ENCODE measurements at regions not wholly inside any gene's neighbourhood (a gene's known extent, or its start where the extent isn't known, plus 50 kb on each side); places are given as distances from the start of the nearest gene placed in this dataset.

DNA sequence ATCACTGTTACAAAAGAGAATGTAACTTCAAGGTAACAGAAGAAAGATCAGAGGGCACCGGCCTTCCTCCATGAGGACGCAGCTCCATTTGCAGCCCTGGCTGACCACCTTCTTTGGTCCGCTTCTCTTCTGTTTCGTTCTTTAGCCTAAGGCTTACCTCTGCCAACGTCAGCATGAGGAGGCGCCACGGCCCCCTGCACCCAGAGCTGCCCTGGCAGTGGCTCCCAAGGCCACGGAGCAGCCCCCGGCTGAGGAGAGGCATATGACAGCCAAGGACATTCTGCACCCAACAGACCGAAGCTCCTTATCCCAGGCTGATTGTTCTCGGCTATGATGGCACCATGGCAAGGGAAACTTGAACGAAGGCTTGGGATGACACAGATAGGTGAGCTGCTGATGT, 250.3 kb downstream of the TOMM20 start:
- no peak for FAIRE-seq
- no peak overlapping the region for H2AFZ ChIP-seq (ENCODE audit: control insufficient read depth, low read length)

DNA sequence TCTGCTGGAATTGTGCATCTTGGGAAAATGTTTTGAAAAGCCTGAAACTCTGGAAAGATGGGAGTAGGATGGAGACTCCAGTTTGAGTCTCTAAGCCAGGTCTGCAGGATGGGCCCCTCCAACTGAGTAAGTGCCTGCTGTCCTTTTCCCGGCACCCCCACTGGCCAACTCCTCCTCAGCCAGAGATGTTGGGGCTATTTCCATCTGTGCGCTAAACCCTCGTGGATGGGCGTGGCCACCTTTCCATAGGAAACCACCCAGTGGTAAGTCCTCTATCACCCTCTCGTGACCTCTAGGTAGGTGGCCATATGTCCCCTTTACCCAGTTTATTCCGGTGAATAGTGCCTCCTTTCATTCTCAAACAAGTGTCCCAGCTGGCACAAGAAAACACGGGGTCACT, 250.9 kb downstream of the TOMM20 start:
- H3K4me2 ChIP-seq (ENCODE audit: control insufficient read depth, extremely low read depth, insufficient read depth, low read depth, low read length): no peak overlapping the region
- no peak overlapping the region for H3K9ac ChIP-seq (ENCODE audit: control insufficient read depth, extremely low read depth, insufficient read depth, low read length)
- no peaks in the 10 kb centered on the region for H3K27me3 ChIP-seq (ENCODE audit: control insufficient read depth, extremely low read depth, insufficient read depth, low read length)
- dilution Hi-C loops (cut with MboI; ENCODE audit: extremely low pct_ligation_motif_present, low sequenced_read_pairs): loop anchor here (10.0 kb wide), 1 partner anchor 197 kb away; no protein-coding TSS in a partner anchor
- H3K27ac ChIP-seq (ENCODE audit: control insufficient read depth, insufficient read depth, low read length): no peak overlapping the region
- no peak overlapping the region for H2AFZ ChIP-seq (ENCODE audit: control insufficient read depth, low read length)
- FAIRE-seq (no peak), DNase-seq (ENCODE audit: low read depth, low spot score) (no peak)
- H3K79me2 ChIP-seq (ENCODE audit: control insufficient read depth, insufficient read depth, low read length): no peaks in the 10 kb centered on the region
- TF ChIP-seq EZH2 (IDR thresholded peaks at IDR 0.05; ENCODE audit: low read length): no peak
- TF ChIP-seq, protein P1, sequence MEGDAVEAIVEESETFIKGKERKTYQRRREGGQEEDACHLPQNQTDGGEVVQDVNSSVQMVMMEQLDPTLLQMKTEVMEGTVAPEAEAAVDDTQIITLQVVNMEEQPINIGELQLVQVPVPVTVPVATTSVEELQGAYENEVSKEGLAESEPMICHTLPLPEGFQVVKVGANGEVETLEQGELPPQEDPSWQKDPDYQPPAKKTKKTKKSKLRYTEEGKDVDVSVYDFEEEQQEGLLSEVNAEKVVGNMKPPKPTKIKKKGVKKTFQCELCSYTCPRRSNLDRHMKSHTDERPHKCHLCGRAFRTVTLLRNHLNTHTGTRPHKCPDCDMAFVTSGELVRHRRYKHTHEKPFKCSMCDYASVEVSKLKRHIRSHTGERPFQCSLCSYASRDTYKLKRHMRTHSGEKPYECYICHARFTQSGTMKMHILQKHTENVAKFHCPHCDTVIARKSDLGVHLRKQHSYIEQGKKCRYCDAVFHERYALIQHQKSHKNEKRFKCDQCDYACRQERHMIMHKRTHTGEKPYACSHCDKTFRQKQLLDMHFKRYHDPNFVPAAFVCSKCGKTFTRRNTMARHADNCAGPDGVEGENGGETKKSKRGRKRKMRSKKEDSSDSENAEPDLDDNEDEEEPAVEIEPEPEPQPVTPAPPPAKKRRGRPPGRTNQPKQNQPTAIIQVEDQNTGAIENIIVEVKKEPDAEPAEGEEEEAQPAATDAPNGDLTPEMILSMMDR (optimal IDR thresholded peaks at IDR 0.05 in 1 of 3, IDR thresholded peaks at IDR 0.05 in 1 of 3, conservative IDR thresholded peaks at IDR 0.05 in 1 of 3; ENCODE audit: extremely low read depth in 1 of 3, insufficient read depth in 2 of 3, low read length in 3 of 3): no peak
- H3K4me1 ChIP-seq (ENCODE audit: control insufficient read depth, extremely low read depth, insufficient read depth, low read length): peaks cover 9% of the 10 kb centered on the region
- H4K20me1 ChIP-seq (ENCODE audit: control insufficient read depth, extremely low read depth, insufficient read depth, low read length): no peaks in the 10 kb centered on the region
- no peaks in the 10 kb centered on the region for H3K36me3 ChIP-seq (ENCODE audit: control insufficient read depth in 2 of 2, extremely low read depth in 1 of 2, insufficient read depth in 2 of 2, low read length in 2 of 2)
- H3K9me3 ChIP-seq (ENCODE audit: control insufficient read depth, low read depth, low read length): no peaks in the 10 kb centered on the region
- H3K9me1 ChIP-seq (ENCODE audit: control insufficient read depth, extremely low read depth, insufficient read depth, low read length): no peaks in the 10 kb centered on the region
- no peak overlapping the region for H3K4me3 ChIP-seq (ENCODE audit: control insufficient read depth in 2 of 3, extremely low read depth in 1 of 3, insufficient read depth in 2 of 3, low read depth in 1 of 3, low read length in 3 of 3)

More for the DNA sequence above, 250.3 kb downstream of the TOMM20 start:
- dilution Hi-C loops (cut with MboI; ENCODE audit: extremely low pct_ligation_motif_present, low sequenced_read_pairs): loop anchor here (10.0 kb wide), 1 partner anchor 197 kb away; no protein-coding TSS in a partner anchor
- Histone ChIP-seq H3K4me2 (ENCODE audit: control insufficient read depth, extremely low read depth, insufficient read depth, low read depth, low read length) (no peak overlapping the region), H3K27me3 (ENCODE audit: control insufficient read depth, extremely low read depth, insufficient read depth, low read length) (no peaks in the 10 kb centered on the region), H3K9me1 (ENCODE audit: control insufficient read depth, extremely low read depth, insufficient read depth, low read length) (no peaks in the 10 kb centered on the region), H3K27ac (ENCODE audit: control insufficient read depth, insufficient read depth, low read length) (no peak overlapping the region), H3K79me2 (ENCODE audit: control insufficient read depth, insufficient read depth, low read length) (no peaks in the 10 kb centered on the region), H3K4me3 (ENCODE audit: control insufficient read depth in 2 of 3, extremely low read depth in 1 of 3, insufficient read depth in 2 of 3, low read depth in 1 of 3, low read length in 3 of 3) (no peak overlapping the region), H3K9ac (ENCODE audit: control insufficient read depth, extremely low read depth, insufficient read depth, low read length) (no peak overlapping the region), H3K9me3 (ENCODE audit: control insufficient read depth, low read depth, low read length) (no peaks in the 10 kb centered on the region), H4K20me1 (ENCODE audit: control insufficient read depth, extremely low read depth, insufficient read depth, low read length) (no peaks in the 10 kb centered on the region), H3K36me3 (ENCODE audit: control insufficient read depth in 2 of 2, extremely low read depth in 1 of 2, insufficient read depth in 2 of 2, low read length in 2 of 2) (no peaks in the 10 kb centered on the region), H3K4me1 (ENCODE audit: control insufficient read depth, extremely low read depth, insufficient read depth, low read length) (peaks cover 9% of the 10 kb centered on the region)
- TF ChIP-seq, protein P1 (optimal IDR thresholded peaks at IDR 0.05 in 1 of 3, IDR thresholded peaks at IDR 0.05 in 1 of 3, conservative IDR thresholded peaks at IDR 0.05 in 1 of 3; ENCODE audit: extremely low read depth in 1 of 3, insufficient read depth in 2 of 3, low read length in 3 of 3): no peak
- TF ChIP-seq EZH2 (IDR thresholded peaks at IDR 0.05; ENCODE audit: low read length): no peak
- no peak for DNase-seq (ENCODE audit: low read depth, low spot score)
